Thymus (tissue), 11 donors: ENCODE measurements at regions not wholly inside any gene's neighbourhood (a gene's known extent, or its start where the extent isn't known, plus 50 kb on each side); places are given as distances from the start of the nearest gene placed in this dataset.

Experiments used
- DNase-seq, 9 donors: peaks; one replicate each; pipeline ENCODE4 v3.0.0-alpha.2; 2013; ENCODE audit warnings: low spot score in 9 of 9, low read depth in 6 of 9, missing footprints in 1 of 9
- H3K27ac ChIP-seq, 2 donors: one replicate each; pipeline ENCODE4 v1.5.1; 2013; ENCODE audit warnings: control low read depth in 1 of 2, low read depth in 1 of 2, low read length in 1 of 2, mild to moderate bottlenecking in 1 of 2, moderate library complexity in 1 of 2
- H3K27me3 ChIP-seq, 2 donors: one replicate each; pipeline ENCODE4 v1.5.1; 2013; ENCODE audit warnings: low read length in 1 of 2; ENCODE audit not compliant: control insufficient read depth in 2 of 2, insufficient read depth in 1 of 2
- H3K36me3 ChIP-seq, 2 donors: one replicate each; pipeline ENCODE4 v1.5.1; 2013; ENCODE audit warnings: low read length in 1 of 2, mild to moderate bottlenecking in 1 of 2, moderate library complexity in 1 of 2; ENCODE audit not compliant: control insufficient read depth in 2 of 2, insufficient read depth in 2 of 2
- H3K4me1 ChIP-seq, 2 donors: one replicate each; pipeline ENCODE4 v1.5.1; 2013; ENCODE audit warnings: low read length in 2 of 2; ENCODE audit not compliant: control insufficient read depth in 2 of 2, insufficient read depth in 2 of 2
- H3K4me3 ChIP-seq, 2 donors: one replicate each; pipeline ENCODE4 v1.5.1; 2013; ENCODE audit warnings: low read length in 2 of 2, control low read depth in 1 of 2, mild to moderate bottlenecking in 1 of 2
- H3K9me3 ChIP-seq, 2 donors: one replicate each; pipeline ENCODE4 v1.5.1; 2013; ENCODE audit warnings: low read length in 1 of 2, mild to moderate bottlenecking in 1 of 2; ENCODE audit not compliant: control insufficient read depth in 2 of 2, insufficient read depth in 1 of 2
- WGBS: extraction: QIAGEN DNeasy Blood & Tissue Kit; methylation state at CpG from one replicate; pipeline ENCODE4 v1.1.7; 2013; 5-methylcytosine and 5-hydroxymethylcytosine counted together
- donor health status: healthy.

DNA sequence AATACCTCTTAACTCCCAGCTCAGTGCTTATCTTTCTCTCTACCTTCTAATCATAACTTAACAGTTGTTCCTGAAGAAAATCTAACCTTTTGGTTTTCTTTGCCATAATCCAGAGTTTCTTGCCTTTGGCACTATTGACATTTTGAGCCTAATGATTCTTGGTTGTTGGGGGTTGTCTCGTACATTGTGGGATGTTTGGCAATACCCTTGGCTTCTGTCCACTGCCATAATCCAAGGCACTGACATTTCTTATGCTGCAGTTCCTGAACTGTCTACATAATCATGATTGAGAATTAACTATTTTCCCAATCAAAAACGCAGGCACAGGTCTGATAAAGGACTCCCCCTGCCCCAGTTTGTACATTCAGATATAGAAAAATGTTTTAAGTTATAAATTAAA is 203.2 kb upstream of the MEX3C start:
- Histone ChIP-seq H3K27me3 (no peaks in the 10 kb centered on the region), H3K9me3 (no peaks in the 10 kb centered on the region), H3K36me3 (no peaks in the 10 kb centered on the region), H3K4me3 (no peak overlapping the region), H3K4me1 (no peaks in the 10 kb centered on the region), H3K27ac (no peak overlapping the region)
- DNase-seq: no peak
- 88% methylated on average over 2 of the region's 2 CpGs for WGBS

DNA sequence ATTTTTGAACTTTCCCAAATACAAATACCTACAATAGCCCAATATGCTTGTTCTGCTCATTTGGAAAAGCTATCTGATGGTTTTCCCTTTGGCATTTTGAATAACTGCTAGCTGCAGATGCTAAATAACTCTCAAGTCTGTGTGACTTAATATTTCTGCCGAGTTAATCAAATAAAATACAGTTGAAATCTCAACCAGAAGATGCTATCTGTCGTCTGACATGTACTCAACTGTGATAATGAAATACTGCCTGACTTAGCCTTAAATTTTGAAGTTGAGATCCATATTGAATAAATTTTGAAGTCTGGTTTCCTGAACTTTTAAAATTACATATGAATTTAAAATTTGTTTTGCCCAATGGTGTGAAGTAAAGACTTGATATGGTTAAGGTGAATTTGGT is 204.4 kb upstream of the MEX3C start:
- Histone ChIP-seq H3K27me3 (no peaks in the 10 kb centered on the region), H3K4me1 (no peaks in the 10 kb centered on the region), H3K27ac (no peak overlapping the region), H3K36me3 (no peaks in the 10 kb centered on the region), H3K9me3 (no peaks in the 10 kb centered on the region), H3K4me3 (no peak overlapping the region)
- DNase-seq: no peak
- WGBS: 92% methylated on average over 2 of the region's 2 CpGs

DNA sequence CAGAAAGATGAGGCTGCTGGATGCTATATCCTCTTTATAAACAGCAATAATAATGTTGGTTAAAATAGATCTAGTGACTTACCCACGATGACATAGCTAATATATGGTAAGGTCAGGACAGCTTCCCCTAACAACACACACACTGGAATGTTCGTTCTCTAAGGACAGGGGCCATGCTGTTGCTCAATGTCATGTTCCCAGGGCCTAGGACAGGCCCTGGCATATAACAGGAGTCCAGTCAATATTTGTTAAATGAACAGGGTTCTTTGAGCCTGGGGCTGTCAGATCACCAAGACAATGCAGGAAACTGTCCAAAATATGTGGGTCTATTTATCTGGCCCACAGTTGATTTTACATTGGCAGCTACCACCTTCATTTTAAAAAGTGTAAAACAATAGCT is 207.1 kb upstream of the MEX3C start:
- DNase-seq: no peak
- no peaks in the 10 kb centered on the region for H3K9me3 ChIP-seq
- WGBS: 74% methylated on average over 2 of the region's 2 CpGs
- H3K27me3 ChIP-seq: no peaks in the 10 kb centered on the region
- H3K4me1 ChIP-seq: no peaks in the 10 kb centered on the region
- no peak overlapping the region for H3K27ac ChIP-seq
- H3K36me3 ChIP-seq: no peaks in the 10 kb centered on the region
- no peak overlapping the region for H3K4me3 ChIP-seq

DNA sequence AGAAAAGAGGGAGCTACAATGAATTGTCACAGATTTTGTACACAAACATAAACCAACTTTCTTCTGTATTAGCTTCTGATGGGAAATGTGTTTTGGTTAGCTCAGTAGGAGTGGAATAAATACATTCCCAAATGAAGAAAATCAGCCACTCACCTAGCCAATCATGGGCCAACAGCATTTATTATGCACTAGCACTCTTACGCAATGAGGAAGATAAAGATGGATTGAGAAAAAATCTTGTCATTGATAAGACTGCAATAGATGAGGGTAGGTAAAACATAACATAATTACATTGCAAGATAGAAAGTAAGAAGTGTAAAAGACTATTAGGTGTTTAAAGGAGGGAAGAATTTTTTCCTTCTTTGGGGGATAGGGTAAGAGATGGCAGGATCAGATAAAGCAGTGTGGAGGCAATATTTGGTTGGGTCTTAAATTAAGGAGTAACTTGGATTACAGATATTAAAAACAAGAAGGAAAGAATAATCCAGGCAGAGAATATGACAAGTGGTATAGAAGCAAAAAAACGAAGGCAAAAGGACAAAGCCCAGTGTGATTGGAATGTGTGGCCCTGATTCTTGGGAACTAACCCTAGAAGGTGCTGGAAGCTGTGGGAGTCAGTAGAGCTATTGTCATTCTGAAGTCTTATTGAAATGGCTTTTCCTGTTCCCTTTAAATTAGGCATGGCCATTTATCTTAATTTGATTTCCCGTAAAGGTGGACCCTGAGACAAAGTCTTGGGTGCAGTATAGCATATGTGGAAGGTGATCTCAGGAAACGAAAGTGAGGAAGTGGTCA is 208.4 kb upstream of the MEX3C start:
- Histone ChIP-seq H3K36me3 (no peaks in the 10 kb centered on the region), H3K9me3 (no peaks in the 10 kb centered on the region), H3K27me3 (no peaks in the 10 kb centered on the region), H3K4me3 (no peak overlapping the region), H3K27ac (no peak overlapping the region), H3K4me1 (no peaks in the 10 kb centered on the region)
- 60% methylated on average over 4 of the region's 4 CpGs for WGBS
- DNase-seq: no peak

DNA sequence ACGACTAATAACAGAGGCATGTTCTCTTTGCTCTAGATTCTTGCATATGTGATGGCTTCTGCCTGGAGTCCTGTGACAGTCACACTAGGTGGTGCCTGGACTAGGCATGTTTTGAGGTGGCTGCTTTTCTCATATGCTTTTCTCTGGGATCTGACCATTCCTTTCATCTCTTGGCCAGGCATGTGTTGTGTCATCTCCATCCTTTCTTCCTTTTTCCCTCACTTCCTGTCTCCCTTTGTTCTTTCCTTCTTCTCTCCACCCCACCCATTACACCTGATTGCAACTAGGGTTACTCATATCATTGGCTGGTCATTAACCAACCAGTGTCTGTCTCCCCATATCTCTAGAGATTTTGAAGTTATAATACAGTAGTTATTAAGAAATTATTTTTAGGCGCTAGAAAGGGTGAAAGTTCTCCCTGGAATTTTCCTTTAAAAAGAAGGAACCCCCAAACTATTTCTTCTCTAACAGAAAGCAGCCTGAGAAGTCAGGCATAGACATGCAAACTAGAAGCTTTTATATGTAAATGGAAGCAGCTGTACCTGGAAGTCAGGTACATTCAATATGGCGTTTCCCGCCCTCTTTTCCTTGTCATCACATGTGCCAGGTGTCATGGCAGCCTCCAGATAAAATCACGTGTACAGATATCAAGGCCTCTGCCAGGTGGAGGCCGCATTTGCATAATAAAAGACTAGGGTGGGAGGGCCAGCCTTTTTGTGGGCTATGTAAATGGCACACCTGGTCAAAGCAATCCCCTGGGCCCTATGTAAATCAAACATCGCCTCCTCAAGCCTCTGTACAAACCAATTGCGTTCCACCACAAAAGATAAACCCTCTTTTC is 220.4 kb upstream of the MEX3C start:
- no peaks in the 10 kb centered on the region for H3K27me3 ChIP-seq
- H3K9me3 ChIP-seq: no peaks in the 10 kb centered on the region
- no peak for DNase-seq
- 91% methylated on average over 8 of the region's 8 CpGs for WGBS
- no peak overlapping the region for H3K4me3 ChIP-seq
- no peaks in the 10 kb centered on the region for H3K4me1 ChIP-seq
- H3K27ac ChIP-seq: no peak overlapping the region
- no peaks in the 10 kb centered on the region for H3K36me3 ChIP-seq

DNA sequence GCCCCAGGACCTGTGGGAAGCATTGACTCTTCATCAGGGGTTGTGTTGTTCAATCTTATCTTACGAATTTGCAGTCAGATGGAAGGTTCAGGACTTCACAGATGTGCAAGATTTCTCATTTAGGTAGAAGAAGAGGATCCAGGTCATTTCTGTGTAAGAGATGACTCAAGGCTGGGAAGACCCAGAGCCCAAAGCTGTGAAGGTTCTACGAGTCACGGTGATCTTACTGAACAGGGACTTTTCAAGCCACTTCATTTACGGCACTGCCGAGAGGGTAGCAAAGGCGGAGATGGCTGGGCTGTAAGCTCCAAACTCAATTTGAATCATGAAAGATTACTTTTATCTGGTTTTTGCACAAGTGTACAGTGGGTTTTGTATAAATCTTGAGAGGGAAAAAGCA is 228.0 kb upstream of the MEX3C start:
- Histone ChIP-seq H3K36me3 (no peaks in the 10 kb centered on the region), H3K27me3 (no peaks in the 10 kb centered on the region), H3K9me3 (no peaks in the 10 kb centered on the region), H3K4me3 (no peak overlapping the region), H3K27ac (no peak overlapping the region), H3K4me1 (no peaks in the 10 kb centered on the region)
- no peak for DNase-seq
- 85% methylated on average over 6 of the region's 6 CpGs for WGBS

DNA sequence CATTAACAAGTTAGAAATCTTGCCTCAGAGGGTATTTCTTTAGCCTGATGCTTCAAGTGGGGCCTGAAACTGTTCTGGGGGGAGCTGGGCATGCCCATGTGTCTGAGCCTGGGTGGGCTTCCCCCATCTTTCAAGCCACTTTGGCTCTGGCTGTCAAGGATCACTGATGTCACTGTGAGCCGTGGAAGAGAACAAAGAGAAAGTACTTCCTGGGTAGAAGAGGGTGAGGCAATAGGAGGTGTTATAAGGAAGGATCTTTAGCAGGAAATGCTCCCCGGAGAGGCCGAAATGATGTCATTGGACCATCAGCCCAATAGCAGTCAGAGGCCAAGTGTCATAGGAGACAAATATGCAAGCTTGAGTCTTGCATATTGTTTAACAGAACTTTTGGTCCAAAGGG is 228.4 kb upstream of the MEX3C start:
- Histone ChIP-seq H3K27me3 (no peaks in the 10 kb centered on the region), H3K4me3 (no peak overlapping the region), H3K27ac (no peak overlapping the region), H3K9me3 (no peaks in the 10 kb centered on the region), H3K4me1 (no peaks in the 10 kb centered on the region), H3K36me3 (no peaks in the 10 kb centered on the region)
- no peak for DNase-seq
- WGBS: 60% methylated on average over 3 of the region's 3 CpGs

DNA sequence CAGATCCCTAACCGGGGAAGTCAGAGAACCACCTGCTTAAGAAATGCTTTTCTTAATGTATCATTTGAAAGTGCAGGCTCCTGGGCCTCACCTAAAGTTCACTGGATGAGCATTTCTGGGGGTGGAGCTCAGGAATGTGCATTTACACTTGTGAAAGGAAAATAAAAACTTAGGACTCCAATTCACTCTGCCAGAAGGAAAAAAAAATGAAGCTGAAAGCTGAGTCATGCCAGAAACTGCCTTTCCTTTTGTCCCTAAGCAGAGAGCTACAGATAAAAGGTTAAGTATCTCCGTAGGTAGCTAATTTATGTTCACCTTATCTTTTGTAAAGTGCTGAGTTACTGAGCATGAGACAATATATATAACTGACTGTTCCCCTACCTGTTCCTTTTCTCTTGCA is 229.5 kb upstream of the MEX3C start:
- no peaks in the 10 kb centered on the region for H3K9me3 ChIP-seq
- 52% methylated on average over 2 of the region's 2 CpGs for WGBS
- H3K4me3 ChIP-seq: no peak overlapping the region
- DNase-seq: no peak
- no peaks in the 10 kb centered on the region for H3K4me1 ChIP-seq
- H3K27me3 ChIP-seq: no peaks in the 10 kb centered on the region
- no peak overlapping the region for H3K27ac ChIP-seq
- no peaks in the 10 kb centered on the region for H3K36me3 ChIP-seq

DNA sequence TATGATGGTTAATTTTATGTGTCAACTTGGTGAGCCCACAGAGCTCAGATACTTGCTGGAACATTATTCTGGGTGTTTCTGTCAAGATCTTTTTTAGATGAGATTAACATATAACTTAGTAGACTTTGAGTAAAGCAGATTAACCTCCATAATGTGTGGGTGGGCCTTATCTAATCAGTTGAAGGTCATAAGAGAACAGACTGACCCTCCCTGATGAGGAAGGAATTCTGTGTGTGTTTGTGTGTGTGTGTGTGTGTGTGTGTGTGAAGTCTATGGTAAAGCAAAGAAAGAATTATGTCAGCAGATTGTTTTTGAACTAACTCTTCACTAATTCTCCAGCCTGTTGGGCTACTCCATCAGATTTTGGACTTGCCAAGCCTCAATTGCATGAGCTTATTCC is 232.2 kb upstream of the MEX3C start:
- Histone ChIP-seq H3K4me1 (no peaks in the 10 kb centered on the region), H3K27ac (no peak overlapping the region), H3K36me3 (no peaks in the 10 kb centered on the region)

More for the DNA sequence above, 232.2 kb upstream of the MEX3C start:
- DNase-seq: no peak
- Histone ChIP-seq H3K27me3 (no peaks in the 10 kb centered on the region), H3K4me3 (no peak overlapping the region), H3K9me3 (no peaks in the 10 kb centered on the region)
